WTC11 (cell line): ENCODE measurements at regions not wholly inside any gene's neighbourhood (a gene's known extent, or its start where the extent isn't known, plus 50 kb on each side); places are given as distances from the start of the nearest gene placed in this dataset.

ENCODE experiments used
- ATF1 ChIP-seq: sonication (generic); formaldehyde crosslinking; IDR thresholded peaks from 2 replicates; pipeline ENCODE4 v1.8.1; 2023; ENCODE audit warnings: mild to moderate bottlenecking, moderate library complexity, missing genetic modification reagents
- E2F5 ChIP-seq: sonication (generic); formaldehyde crosslinking; IDR thresholded peaks from 2 replicates; pipeline ENCODE4 v1.8.1; 2022; ENCODE audit warnings: mild to moderate bottlenecking, moderate library complexity, missing genetic modification reagents
- JAZF1 ChIP-seq: fragments of 250-450 bp; sonication (Bioruptor Pico); IDR thresholded peaks from 2 replicates; pipeline ENCODE4 v1.9.0; 2021; ENCODE audit warnings: moderate library complexity, mild to moderate bottlenecking, inconsistent platforms
- MLX ChIP-seq: sonication (generic); formaldehyde crosslinking; IDR thresholded peaks from 2 replicates; pipeline ENCODE4 v1.8.1; 2023; ENCODE audit warnings: mild to moderate bottlenecking, missing genetic modification reagents, moderate library complexity
- NR1H2 ChIP-seq: sonication (generic); formaldehyde crosslinking; IDR thresholded peaks from 2 replicates; pipeline ENCODE4 v1.9.0; 2021; ENCODE audit warnings: mild to moderate bottlenecking, moderate library complexity, missing genetic modification reagents
- NR3C1 ChIP-seq: sonication (generic); formaldehyde crosslinking; conservative IDR thresholded peaks from 2 replicates; pipeline ENCODE4 v1.8.1; 2023; ENCODE audit warnings: low read depth, mild to moderate bottlenecking, missing genetic modification reagents
- RELA ChIP-seq: sonication (generic); formaldehyde crosslinking; IDR thresholded peaks from 2 replicates; pipeline ENCODE4 v1.8.1; 2022; ENCODE audit warnings: missing genetic modification reagents, mild to moderate bottlenecking, borderline replicate concordance
- TEAD4 ChIP-seq: sonication (generic); formaldehyde crosslinking; IDR thresholded peaks from 2 replicates; pipeline ENCODE4 v1.8.0; 2022; ENCODE audit warnings: mild to moderate bottlenecking, missing genetic modification reagents
- USF1 ChIP-seq: sonication (generic); formaldehyde crosslinking; IDR thresholded peaks from 2 replicates; pipeline ENCODE4 v1.8.0; 2022; ENCODE audit warnings: mild to moderate bottlenecking, missing genetic modification reagents
- USF2 ChIP-seq: sonication (generic); formaldehyde crosslinking; IDR thresholded peaks from 2 replicates; pipeline ENCODE4 v1.8.1; 2023; ENCODE audit warnings: mild to moderate bottlenecking, missing genetic modification reagents, moderate library complexity
- TF ChIP-seq, protein P1 (sequence below): fragments of 200-600 bp; IDR thresholded peaks from 2 replicates; pipeline ENCODE4 v1.8.0; 2022; ENCODE audit warnings: antibody characterized with exemption
- TF ChIP-seq, protein P2 (sequence below): sonication (generic); formaldehyde crosslinking; IDR thresholded peaks from 2 replicates; pipeline ENCODE4 v1.8.1; 2022; ENCODE audit warnings: low read depth, missing genetic modification reagents, borderline replicate concordance

DNA sequence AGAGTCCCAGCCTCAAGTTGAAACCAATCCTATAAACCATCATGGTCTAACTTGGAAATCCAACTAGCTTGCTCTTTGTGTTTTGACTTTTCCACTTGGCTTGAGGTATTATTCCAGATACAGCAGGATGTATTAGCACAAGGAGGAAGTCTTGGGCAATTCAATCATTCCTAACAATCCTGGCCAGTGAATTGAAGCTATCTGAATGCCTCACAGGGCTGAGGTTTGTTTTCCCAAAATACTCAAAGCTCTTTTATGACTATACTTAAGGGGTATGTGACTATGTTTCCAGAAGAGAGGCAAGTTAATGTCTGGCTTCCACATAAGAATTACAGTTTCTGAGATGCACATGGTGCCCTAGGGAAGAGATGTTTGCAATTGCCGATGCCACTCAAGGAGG lies 66.8 kb upstream of the SH3RF1 start:
- TF ChIP-seq, protein P1, sequence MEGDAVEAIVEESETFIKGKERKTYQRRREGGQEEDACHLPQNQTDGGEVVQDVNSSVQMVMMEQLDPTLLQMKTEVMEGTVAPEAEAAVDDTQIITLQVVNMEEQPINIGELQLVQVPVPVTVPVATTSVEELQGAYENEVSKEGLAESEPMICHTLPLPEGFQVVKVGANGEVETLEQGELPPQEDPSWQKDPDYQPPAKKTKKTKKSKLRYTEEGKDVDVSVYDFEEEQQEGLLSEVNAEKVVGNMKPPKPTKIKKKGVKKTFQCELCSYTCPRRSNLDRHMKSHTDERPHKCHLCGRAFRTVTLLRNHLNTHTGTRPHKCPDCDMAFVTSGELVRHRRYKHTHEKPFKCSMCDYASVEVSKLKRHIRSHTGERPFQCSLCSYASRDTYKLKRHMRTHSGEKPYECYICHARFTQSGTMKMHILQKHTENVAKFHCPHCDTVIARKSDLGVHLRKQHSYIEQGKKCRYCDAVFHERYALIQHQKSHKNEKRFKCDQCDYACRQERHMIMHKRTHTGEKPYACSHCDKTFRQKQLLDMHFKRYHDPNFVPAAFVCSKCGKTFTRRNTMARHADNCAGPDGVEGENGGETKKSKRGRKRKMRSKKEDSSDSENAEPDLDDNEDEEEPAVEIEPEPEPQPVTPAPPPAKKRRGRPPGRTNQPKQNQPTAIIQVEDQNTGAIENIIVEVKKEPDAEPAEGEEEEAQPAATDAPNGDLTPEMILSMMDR: no peak
- no peak for TF ChIP-seq RELA (CRISPR knock-in tag)
- TF ChIP-seq NR3C1 (CRISPR knock-in tag): no peak
- TF ChIP-seq JAZF1 (CRISPR knock-in tag): no peak
- TF ChIP-seq NR1H2 (CRISPR knock-in tag): no peak
- TF ChIP-seq, protein P2, sequence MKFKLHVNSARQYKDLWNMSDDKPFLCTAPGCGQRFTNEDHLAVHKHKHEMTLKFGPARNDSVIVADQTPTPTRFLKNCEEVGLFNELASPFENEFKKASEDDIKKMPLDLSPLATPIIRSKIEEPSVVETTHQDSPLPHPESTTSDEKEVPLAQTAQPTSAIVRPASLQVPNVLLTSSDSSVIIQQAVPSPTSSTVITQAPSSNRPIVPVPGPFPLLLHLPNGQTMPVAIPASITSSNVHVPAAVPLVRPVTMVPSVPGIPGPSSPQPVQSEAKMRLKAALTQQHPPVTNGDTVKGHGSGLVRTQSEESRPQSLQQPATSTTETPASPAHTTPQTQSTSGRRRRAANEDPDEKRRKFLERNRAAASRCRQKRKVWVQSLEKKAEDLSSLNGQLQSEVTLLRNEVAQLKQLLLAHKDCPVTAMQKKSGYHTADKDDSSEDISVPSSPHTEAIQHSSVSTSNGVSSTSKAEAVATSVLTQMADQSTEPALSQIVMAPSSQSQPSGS (CRISPR knock-in tag): no peak
- no peak for TF ChIP-seq USF2 (CRISPR knock-in tag)
- TF ChIP-seq USF1: no peak
- TF ChIP-seq MLX (CRISPR knock-in tag): no peak
- TF ChIP-seq E2F5: no peak
- TF ChIP-seq ATF1 (CRISPR knock-in tag): no peak
- no peak for TF ChIP-seq TEAD4 (CRISPR knock-in tag)
